RWPE1 (cell line): ENCODE measurements at regions not wholly inside any gene's neighbourhood (a gene's known extent, or its start where the extent isn't known, plus 50 kb on each side); places are given as distances from the start of the nearest gene placed in this dataset.
"Not testable (repeated sequence)": the region's sequence is repeated elsewhere in the genome, so short reads cannot be mapped to it uniquely, and the experiment has no call there.

ENCODE experiments used
- CTCF ChIA-PET: fragments of 350-600 bp; sonication (Branson Sonifier 250); formaldehyde crosslinking; extraction: SDS; loops from one replicate; lab custom pipeline; 2021; lab: Yijun Ruan, JAX
- POLR2A ChIA-PET: fragments of 400-600 bp; formaldehyde crosslinking; extraction: SDS; loops from one replicate; lab custom pipeline; 2020; ENCODE audit warnings: antibody characterized with exemption; ENCODE audit not compliant: low non-redundant PET; lab: Yijun Ruan, JAX
- DNase-seq: peaks from one replicate; pipeline ENCODE4 v3.0.0; 2012; ENCODE audit warnings: low spot score
- H3K27ac ChIP-seq: fragments of 450-650 bp; 2 replicates; pipeline ENCODE4 v1.5.1; 2017
- CTCF ChIP-seq: fragments of 450-650 bp; conservative IDR thresholded peaks from 2 replicates; pipeline ENCODE4 v1.5.1; 2017; ENCODE audit warnings: low read depth, mild to moderate bottlenecking

GRCh38 chr2:195434346-195434745 is 222.7 kb upstream of the SLC39A10 start:
- no peak for DNase-seq
- ChIA-PET CTCF (no interaction called here), POLR2A (no interaction called here)
- H3K27ac ChIP-seq, result no peak overlapping the region
- no peak for TF ChIP-seq CTCF

GRCh38 chr2:195433729-195434128 is 223.3 kb upstream of the SLC39A10 start:
- H3K27ac ChIP-seq, CTCF ChIA-PET, POLR2A ChIA-PET, DNase-seq: not testable (repeated sequence)

GRCh38 chr2:195428673-195429072 is 228.4 kb upstream of the SLC39A10 start:
- no peak for DNase-seq
- TF ChIP-seq CTCF, result no peak
- POLR2A ChIA-PET, result no interaction called here
- CTCF ChIA-PET, result no interaction called here
- H3K27ac ChIP-seq, result no peak overlapping the region

GRCh38 chr2:195425328-195425727 is 231.7 kb upstream of the SLC39A10 start:
- ChIA-PET POLR2A (no interaction called here), CTCF (interaction anchor here (0.5 kb wide), 1 partner anchor 58 kb away, joined by 4 read pairs; no protein-coding TSS in a partner anchor)
- no peak for TF ChIP-seq CTCF
- no peak for DNase-seq
- H3K27ac ChIP-seq, result no peak overlapping the region

GRCh38 chr2:195419033-195419432 is 238.0 kb upstream of the SLC39A10 start:
- ChIA-PET POLR2A (no interaction called here), CTCF (no interaction called here)
- no peak for DNase-seq
- no peak for TF ChIP-seq CTCF
- H3K27ac ChIP-seq, result no peak overlapping the region

- TF ChIP-seq CTCF, result no peak
- ChIA-PET CTCF (no interaction called here), POLR2A (no interaction called here)
- H3K27ac ChIP-seq, result no peak overlapping the region
- no peak for DNase-seq
These were observed 242.4 kb upstream of the SLC39A10 start for GRCh38 chr2:195414537-195415100.

GRCh38 chr2:195413944-195414343 is 243.1 kb upstream of the SLC39A10 start:
- TF ChIP-seq CTCF, result no peak
- H3K27ac ChIP-seq, result no peak overlapping the region
- CTCF ChIA-PET, result no interaction called here
- POLR2A ChIA-PET, result no interaction called here
- DNase-seq, result no peak
